Suprapubic skin (tissue), 4 donors: ENCODE measurements at regions not wholly inside any gene's neighbourhood (a gene's known extent, or its start where the extent isn't known, plus 50 kb on each side); places are given as distances from the start of the nearest gene placed in this dataset.

Experiments used
- DNase-seq, 2 donors: peaks; one replicate each; pipeline ENCODE4 v3.0.0-alpha.2; 2019; ENCODE audit warnings: low spot score in 2 of 2
- H3K27ac ChIP-seq: fragments of 200-600 bp; sonication (generic); one replicate; pipeline ENCODE4 v1.5.1; 2019
- H3K27me3 ChIP-seq: fragments of 200-600 bp; sonication (generic); one replicate; pipeline ENCODE4 v1.5.1; 2019
- H3K36me3 ChIP-seq: fragments of 200-600 bp; sonication (generic); one replicate; pipeline ENCODE4 v1.5.1; 2019
- H3K4me1 ChIP-seq: fragments of 200-600 bp; sonication (generic); one replicate; pipeline ENCODE4 v1.5.1; 2019
- H3K4me3 ChIP-seq: fragments of 200-600 bp; sonication (generic); one replicate; pipeline ENCODE4 v1.5.1; 2019; ENCODE audit warnings: mild to moderate bottlenecking
- H3K9me3 ChIP-seq: fragments of 200-600 bp; sonication (generic); one replicate; pipeline ENCODE4 v1.5.1; 2019
- EP300 ChIP-seq: sonication (generic); formaldehyde crosslinking; IDR thresholded peaks from one replicate; pipeline ENCODE4 v1.6.1; 2017; ENCODE audit warnings: antibody characterized with exemption
- POLR2A ChIP-seq, 2 donors: fragments of 450-650 bp; IDR thresholded peaks; one replicate each; pipeline ENCODE4 v1.6.1; 2017; ENCODE audit warnings: antibody characterized with exemption in 2 of 2, mild to moderate bottlenecking in 2 of 2, moderate library complexity in 2 of 2
- POLR2AphosphoS5 ChIP-seq, 3 donors: sonication (generic); formaldehyde crosslinking; IDR thresholded peaks; one replicate each; pipeline ENCODE4 v1.6.1; 2017; ENCODE audit warnings: antibody characterized with exemption in 3 of 3
- WGBS: methylation state at CpG from one replicate; pipeline ENCODE4 v1.1.5; 2018; 5-methylcytosine and 5-hydroxymethylcytosine counted together
- TF ChIP-seq, protein P1 (sequence below), 2 donors: fragments of 200-600 bp in 1 of 2; fragments of 450-650 bp in 1 of 2; sonication (generic) in 1 of 2; IDR thresholded peaks; one replicate each; pipeline ENCODE4 v1.5.1; 2016 to 2019; ENCODE audit warnings: antibody characterized with exemption in 2 of 2, mild to moderate bottlenecking in 1 of 2, moderate library complexity in 1 of 2

DNA sequence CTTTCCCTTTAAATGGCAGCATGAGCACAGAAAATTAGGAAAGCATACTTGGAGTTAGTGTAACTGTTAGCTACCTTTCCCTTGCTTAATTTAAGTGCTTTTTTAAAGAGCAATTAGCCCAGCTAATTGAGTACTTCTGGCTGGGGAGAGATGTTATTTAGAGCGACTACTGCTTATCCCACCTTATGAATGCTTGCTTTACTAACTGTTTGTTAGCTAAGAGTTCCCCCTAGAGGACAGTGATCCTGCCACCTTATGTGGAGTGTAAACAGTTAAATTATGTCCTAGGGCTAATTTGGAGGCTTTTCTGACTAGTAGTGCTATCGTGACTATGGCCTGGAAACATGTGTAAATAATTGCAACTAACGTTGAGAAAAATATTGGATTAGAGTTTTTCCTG is 909.4 kb downstream of the FSTL5 start:
- DNase-seq: no peak
- no peak for TF ChIP-seq POLR2A (IDR thresholded peaks at IDR 0.05)
- TF ChIP-seq, protein P1, sequence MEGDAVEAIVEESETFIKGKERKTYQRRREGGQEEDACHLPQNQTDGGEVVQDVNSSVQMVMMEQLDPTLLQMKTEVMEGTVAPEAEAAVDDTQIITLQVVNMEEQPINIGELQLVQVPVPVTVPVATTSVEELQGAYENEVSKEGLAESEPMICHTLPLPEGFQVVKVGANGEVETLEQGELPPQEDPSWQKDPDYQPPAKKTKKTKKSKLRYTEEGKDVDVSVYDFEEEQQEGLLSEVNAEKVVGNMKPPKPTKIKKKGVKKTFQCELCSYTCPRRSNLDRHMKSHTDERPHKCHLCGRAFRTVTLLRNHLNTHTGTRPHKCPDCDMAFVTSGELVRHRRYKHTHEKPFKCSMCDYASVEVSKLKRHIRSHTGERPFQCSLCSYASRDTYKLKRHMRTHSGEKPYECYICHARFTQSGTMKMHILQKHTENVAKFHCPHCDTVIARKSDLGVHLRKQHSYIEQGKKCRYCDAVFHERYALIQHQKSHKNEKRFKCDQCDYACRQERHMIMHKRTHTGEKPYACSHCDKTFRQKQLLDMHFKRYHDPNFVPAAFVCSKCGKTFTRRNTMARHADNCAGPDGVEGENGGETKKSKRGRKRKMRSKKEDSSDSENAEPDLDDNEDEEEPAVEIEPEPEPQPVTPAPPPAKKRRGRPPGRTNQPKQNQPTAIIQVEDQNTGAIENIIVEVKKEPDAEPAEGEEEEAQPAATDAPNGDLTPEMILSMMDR (IDR thresholded peaks at IDR 0.05): no peak
- no peak for TF ChIP-seq POLR2AphosphoS5 (IDR thresholded peaks at IDR 0.05)
- TF ChIP-seq EP300: no peak
- H3K27ac ChIP-seq: no peak overlapping the region
- no peaks in the 10 kb centered on the region for H3K4me1 ChIP-seq
- no peaks in the 10 kb centered on the region for H3K36me3 ChIP-seq
- 64% methylated on average over 3 of the region's 3 CpGs for WGBS
- no peaks in the 10 kb centered on the region for H3K27me3 ChIP-seq
- H3K4me3 ChIP-seq: no peak overlapping the region
- H3K9me3 ChIP-seq: peaks cover 19% of the 10 kb centered on the region

DNA sequence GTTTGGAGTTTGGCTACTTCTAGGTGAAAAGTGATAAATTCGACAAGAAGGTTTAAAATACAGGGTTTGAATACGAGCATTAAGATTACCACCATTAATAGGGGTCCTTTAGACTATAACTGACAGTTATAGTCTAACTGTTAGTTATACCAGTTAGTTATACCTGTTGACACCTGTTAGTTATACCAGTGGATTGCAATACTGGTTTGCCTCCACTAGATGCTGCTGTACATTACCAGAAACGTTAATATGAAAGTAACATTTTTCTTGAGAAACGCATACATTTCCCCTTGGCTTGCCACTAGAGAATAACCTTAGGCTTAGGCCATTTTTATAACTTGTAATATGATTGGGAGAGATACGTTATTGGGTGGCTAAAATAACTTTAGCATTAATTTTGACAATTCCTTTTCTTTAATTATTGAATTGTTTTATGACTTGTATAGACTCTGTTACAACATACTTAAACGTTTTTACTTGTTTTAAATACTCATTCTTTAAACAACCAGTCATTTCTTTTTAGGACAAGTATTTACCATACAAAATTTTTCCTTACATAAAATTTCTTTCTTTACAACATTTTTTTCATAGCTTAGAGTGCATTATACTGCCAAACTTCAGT is 911.2 kb downstream of the FSTL5 start:
- H3K4me3 ChIP-seq: no peak overlapping the region
- H3K9me3 ChIP-seq: peaks cover 22% of the 10 kb centered on the region
- H3K27me3 ChIP-seq: no peaks in the 10 kb centered on the region
- no peaks in the 10 kb centered on the region for H3K4me1 ChIP-seq
- no peak overlapping the region for H3K27ac ChIP-seq
- no peak for DNase-seq
- WGBS: 61% methylated on average over 6 of the region's 6 CpGs
- no peak for TF ChIP-seq POLR2A (IDR thresholded peaks at IDR 0.05)
- TF ChIP-seq, protein P1 (IDR thresholded peaks at IDR 0.05): peak in 1 of 2 donors; percentile 34
- no peaks in the 10 kb centered on the region for H3K36me3 ChIP-seq

DNA sequence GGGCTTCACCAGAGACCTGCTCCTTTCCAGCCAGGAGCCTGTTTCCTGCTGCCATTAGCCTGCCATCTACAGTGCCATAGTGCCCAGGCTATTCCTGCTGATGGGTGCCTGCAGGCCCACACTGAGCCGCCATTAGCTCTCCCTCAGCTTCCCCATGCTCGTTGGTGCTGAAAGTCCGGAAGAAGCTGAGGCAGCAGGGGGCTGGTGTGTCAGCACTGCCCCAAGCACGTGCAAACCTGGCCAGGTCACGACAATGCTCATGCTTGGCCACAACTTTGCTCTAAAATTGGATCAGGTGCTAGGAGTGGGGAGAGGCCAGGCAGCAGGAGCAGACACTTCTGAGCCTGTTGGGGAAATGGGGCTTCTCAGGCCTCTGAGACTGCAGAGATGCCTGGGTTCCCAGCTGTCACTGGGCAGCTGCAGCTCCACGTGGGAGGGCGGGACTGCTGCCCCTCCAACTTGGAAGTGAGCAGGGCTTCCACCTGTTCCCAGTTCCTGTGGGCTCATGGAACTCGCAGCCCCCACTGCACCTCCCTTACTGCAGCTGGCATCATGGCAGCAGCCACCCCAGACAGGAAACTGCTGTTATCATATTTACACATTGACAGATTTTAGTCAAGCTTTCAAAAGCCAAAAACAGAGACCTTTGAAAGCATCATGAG is 913.9 kb downstream of the FSTL5 start:
- WGBS: 90% methylated on average over 8 of the region's 8 CpGs
- Histone ChIP-seq H3K9me3 (peaks cover 3% of the 10 kb centered on the region), H3K36me3 (no peaks in the 10 kb centered on the region), H3K27ac (no peak overlapping the region), H3K4me1 (no peaks in the 10 kb centered on the region), H3K4me3 (no peak overlapping the region), H3K27me3 (no peaks in the 10 kb centered on the region)
- DNase-seq: no peak
- TF ChIP-seq, protein P1 (IDR thresholded peaks at IDR 0.05): no peak
- TF ChIP-seq EP300 (no peak), POLR2A (IDR thresholded peaks at IDR 0.05) (no peak), POLR2AphosphoS5 (IDR thresholded peaks at IDR 0.05) (no peak)

DNA sequence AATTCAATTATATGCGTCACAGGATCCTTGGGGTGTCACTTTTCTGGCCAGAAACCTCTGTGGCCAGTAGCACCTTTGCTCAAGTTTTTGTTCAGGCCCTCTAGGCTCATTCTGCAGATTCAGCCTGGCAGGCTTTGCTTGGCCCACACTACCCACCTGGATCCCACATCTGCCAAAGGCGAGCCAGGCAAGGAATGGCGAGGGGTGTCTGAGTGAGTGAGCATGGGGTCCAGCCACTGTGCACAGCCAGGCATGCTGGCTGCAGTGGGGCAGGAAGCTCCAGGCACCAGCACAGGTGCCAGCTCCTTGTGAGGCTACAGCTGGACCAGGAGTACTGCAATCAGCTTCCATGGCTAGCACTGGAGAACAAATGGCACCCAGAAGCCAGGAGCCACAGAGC is 914.9 kb downstream of the FSTL5 start:
- Histone ChIP-seq H3K27me3 (no peaks in the 10 kb centered on the region), H3K4me1 (no peaks in the 10 kb centered on the region), H3K27ac (no peak overlapping the region), H3K9me3 (peaks cover 3% of the 10 kb centered on the region), H3K4me3 (no peak overlapping the region), H3K36me3 (no peaks in the 10 kb centered on the region)
- WGBS: 98% methylated on average over 2 of the region's 3 CpGs
- DNase-seq: no peak
- TF ChIP-seq POLR2A (IDR thresholded peaks at IDR 0.05) (no peak), EP300 (no peak), POLR2AphosphoS5 (IDR thresholded peaks at IDR 0.05) (no peak)
- TF ChIP-seq, protein P1 (IDR thresholded peaks at IDR 0.05): no peak

DNA sequence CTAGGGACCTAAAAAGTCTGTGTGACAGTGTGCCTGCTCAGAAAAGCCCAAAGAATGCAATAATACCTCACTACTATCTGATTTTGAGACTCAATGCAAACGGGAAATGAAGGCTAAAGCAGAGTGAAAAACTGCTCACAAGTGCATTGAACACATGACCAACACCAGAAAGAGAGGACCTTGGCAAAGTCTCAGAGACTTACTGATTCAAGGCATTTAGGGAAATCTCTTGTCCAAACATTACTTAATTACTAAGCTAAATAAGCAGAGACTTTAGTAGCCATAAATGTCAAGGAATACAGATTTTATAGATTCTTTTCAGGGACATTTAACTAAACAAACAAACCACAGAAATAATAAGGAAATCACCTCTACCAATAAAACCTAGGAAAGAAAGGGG is 916.0 kb downstream of the FSTL5 start:
- 43% methylated on average over 1 of the region's 1 CpG for WGBS
- DNase-seq: no peak
- H3K4me1 ChIP-seq: no peaks in the 10 kb centered on the region
- H3K9me3 ChIP-seq: peaks cover 3% of the 10 kb centered on the region
- no peak overlapping the region for H3K4me3 ChIP-seq
- H3K27me3 ChIP-seq: no peaks in the 10 kb centered on the region
- no peaks in the 10 kb centered on the region for H3K36me3 ChIP-seq
- no peak overlapping the region for H3K27ac ChIP-seq
- TF ChIP-seq POLR2AphosphoS5 (IDR thresholded peaks at IDR 0.05): no peak
- TF ChIP-seq, protein P1 (IDR thresholded peaks at IDR 0.05): no peak
- TF ChIP-seq POLR2A (IDR thresholded peaks at IDR 0.05): no peak
- TF ChIP-seq EP300: no peak
